Neural progenitor cell (in vitro differentiated cells): ENCODE measurements at regions not wholly inside any gene's neighbourhood (a gene's known extent, or its start where the extent isn't known, plus 50 kb on each side); places are given as distances from the start of the nearest gene placed in this dataset.

Experiments used
- EZH2 ChIP-seq: fragments of 200-600 bp; sonication (generic); IDR thresholded peaks from 2 replicates; pipeline ENCODE4 v1.6.1; 2017; ENCODE audit warnings: antibody characterized with exemption, mild to moderate bottlenecking, moderate library complexity
- TF ChIP-seq, protein P1 (sequence below): fragments of 200-600 bp; sonication (generic); IDR thresholded peaks from 2 replicates; pipeline ENCODE4 v1.5.1; 2017; ENCODE audit warnings: antibody characterized with exemption, mild to moderate bottlenecking

DNA sequence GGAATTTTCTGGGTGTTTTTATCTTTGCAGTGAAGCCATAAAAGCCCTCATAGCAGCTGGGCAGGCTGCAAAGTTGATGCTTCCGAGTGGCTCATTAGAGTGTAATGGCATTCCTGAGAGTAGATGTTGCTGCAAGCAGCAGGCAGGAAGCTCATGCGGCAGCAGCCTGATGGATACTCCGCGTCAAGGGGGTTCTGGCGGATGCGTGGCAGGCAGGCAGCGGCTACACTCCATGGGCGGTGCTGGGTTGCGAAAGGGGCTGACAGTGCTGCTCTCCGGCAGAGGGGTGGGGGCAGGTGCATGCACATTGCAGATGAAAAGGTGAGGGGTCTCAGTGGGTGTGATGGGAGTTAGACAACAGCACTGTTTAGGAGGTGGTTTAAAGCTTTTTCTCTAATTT is 93.2 kb upstream of the AJAP1 start:
- TF ChIP-seq, protein P1, sequence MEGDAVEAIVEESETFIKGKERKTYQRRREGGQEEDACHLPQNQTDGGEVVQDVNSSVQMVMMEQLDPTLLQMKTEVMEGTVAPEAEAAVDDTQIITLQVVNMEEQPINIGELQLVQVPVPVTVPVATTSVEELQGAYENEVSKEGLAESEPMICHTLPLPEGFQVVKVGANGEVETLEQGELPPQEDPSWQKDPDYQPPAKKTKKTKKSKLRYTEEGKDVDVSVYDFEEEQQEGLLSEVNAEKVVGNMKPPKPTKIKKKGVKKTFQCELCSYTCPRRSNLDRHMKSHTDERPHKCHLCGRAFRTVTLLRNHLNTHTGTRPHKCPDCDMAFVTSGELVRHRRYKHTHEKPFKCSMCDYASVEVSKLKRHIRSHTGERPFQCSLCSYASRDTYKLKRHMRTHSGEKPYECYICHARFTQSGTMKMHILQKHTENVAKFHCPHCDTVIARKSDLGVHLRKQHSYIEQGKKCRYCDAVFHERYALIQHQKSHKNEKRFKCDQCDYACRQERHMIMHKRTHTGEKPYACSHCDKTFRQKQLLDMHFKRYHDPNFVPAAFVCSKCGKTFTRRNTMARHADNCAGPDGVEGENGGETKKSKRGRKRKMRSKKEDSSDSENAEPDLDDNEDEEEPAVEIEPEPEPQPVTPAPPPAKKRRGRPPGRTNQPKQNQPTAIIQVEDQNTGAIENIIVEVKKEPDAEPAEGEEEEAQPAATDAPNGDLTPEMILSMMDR = no peak
- no peak for TF ChIP-seq EZH2
